ENCODE measurements at regions not wholly inside any gene's neighbourhood (a gene's known extent, or its start where the extent isn't known, plus 50 kb on each side); places are given as distances from the start of the nearest gene placed in this dataset.

DNA sequence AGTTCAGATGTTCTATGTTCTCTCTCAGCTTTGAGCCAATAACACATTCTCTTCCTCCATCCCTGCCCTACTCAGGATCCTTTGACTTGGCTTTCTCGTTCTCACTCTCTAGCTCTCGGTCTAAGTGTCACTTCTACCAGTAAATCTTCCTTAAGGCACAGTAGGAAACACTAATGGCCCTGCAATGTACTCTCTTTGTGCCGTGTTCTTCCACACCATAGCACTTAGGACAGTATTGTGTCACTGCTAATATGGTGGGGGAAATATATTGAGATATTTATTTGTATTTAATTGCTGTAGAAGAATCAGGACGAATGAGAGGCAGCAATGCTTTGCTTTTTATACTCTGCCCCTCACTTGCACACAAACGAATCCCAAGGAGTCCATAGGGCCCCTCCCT lies 493.1 kb downstream of the SHISA9 start:
- Histone ChIP-seq H3K4me3 (ENCODE audit: low read depth, low read length) (no peak overlapping the region), H3K36me3 (ENCODE audit: control insufficient read depth, insufficient read depth, low read length) (no peaks in the 10 kb centered on the region), H3K27me3 (ENCODE audit: control insufficient read depth, insufficient read depth, low read length) (no peaks in the 10 kb centered on the region)
- CTCF ChIA-PET = no interaction called here
- POLR2A ChIA-PET = no interaction called here
- TF ChIP-seq, protein P1, sequence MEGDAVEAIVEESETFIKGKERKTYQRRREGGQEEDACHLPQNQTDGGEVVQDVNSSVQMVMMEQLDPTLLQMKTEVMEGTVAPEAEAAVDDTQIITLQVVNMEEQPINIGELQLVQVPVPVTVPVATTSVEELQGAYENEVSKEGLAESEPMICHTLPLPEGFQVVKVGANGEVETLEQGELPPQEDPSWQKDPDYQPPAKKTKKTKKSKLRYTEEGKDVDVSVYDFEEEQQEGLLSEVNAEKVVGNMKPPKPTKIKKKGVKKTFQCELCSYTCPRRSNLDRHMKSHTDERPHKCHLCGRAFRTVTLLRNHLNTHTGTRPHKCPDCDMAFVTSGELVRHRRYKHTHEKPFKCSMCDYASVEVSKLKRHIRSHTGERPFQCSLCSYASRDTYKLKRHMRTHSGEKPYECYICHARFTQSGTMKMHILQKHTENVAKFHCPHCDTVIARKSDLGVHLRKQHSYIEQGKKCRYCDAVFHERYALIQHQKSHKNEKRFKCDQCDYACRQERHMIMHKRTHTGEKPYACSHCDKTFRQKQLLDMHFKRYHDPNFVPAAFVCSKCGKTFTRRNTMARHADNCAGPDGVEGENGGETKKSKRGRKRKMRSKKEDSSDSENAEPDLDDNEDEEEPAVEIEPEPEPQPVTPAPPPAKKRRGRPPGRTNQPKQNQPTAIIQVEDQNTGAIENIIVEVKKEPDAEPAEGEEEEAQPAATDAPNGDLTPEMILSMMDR (IDR thresholded peaks at IDR 0.05; ENCODE audit: insufficient read depth, low read depth, low read length) = no peak
- no peak for DNase-seq (ENCODE audit: low read depth)

DNA sequence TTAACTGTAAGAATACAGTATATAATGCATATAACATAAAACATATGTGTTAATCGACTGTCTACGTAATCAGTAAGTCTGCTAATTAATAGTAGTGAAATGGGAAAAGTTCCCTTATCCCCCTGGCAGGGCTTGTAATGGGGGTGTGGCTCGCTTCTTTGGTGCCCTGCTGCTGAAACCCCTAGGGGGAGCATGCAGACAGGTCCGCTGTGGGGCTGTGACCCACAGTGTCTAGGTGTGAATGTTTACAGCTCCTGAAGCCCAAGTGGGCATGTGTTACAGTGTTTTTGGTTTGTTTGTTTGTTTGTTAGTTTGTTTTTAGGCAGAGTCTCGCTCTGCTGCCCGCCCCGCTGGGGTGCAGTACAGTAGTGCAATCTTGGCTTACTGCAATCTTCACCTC lies 495.7 kb downstream of the SHISA9 start:
- CTCF ChIA-PET = no interaction called here

DNA sequence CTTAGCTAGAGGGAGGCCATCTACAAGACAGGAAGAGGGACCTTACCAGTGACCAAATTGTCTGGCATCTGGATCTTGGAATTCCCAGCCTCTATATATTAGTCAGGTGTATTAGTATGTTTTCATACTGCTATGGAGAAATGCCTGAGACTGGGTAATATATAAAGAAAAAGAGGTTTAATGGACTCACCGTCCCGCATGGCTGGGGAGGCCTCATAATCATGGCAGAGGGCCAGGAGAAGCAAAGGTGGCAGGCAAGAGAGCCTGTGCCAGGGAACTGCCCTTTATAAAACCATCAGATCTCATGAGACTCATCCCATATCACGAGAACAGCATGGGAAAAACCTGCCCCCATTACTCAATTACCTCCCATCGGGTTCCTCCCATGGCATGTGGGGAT lies 500.2 kb downstream of the SHISA9 start:
- H3K27me3 ChIP-seq (ENCODE audit: control insufficient read depth, insufficient read depth, low read length) = no peaks in the 10 kb centered on the region
- DNase-seq (ENCODE audit: low read depth) = no peak
- ChIA-PET POLR2A (no interaction called here), CTCF (interaction anchor here (1.6 kb wide), 1 partner anchor 10 kb away, joined by 3 read pairs; no protein-coding TSS in a partner anchor)
- TF ChIP-seq, protein P1 (IDR thresholded peaks at IDR 0.05; ENCODE audit: insufficient read depth, low read depth, low read length) = no peak
- H3K4me3 ChIP-seq (ENCODE audit: low read depth, low read length) = no peak overlapping the region
- no peaks in the 10 kb centered on the region for H3K36me3 ChIP-seq (ENCODE audit: control insufficient read depth, insufficient read depth, low read length)

More for the DNA sequence above, 495.7 kb downstream of the SHISA9 start:
- no peak for DNase-seq (ENCODE audit: low read depth)
- TF ChIP-seq, protein P1 (IDR thresholded peaks at IDR 0.05; ENCODE audit: insufficient read depth, low read depth, low read length) = no peak
- Histone ChIP-seq H3K36me3 (ENCODE audit: control insufficient read depth, insufficient read depth, low read length) (no peaks in the 10 kb centered on the region), H3K27me3 (ENCODE audit: control insufficient read depth, insufficient read depth, low read length) (no peaks in the 10 kb centered on the region), H3K4me3 (ENCODE audit: low read depth, low read length) (no peak overlapping the region)
- POLR2A ChIA-PET = no interaction called here

DNA sequence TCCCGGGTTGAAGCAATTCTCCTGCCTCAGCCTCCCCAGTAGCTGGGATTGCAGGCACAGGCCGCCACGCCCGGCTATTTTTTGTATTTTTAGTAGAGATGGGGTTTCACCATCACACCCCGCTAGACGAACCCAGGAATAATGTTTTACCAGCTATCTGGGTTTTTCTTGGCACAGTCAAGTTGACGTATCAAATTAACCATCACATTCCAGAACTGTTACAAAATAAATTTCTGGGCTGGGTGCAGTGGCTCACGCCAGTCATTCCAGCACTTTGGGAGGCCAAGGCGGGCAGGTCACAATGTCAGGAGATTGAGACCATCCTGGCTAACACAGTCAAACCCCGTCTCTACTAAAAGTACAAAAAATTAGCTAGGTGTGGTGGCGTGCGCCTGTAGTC lies 501.2 kb downstream of the SHISA9 start:
- no peaks in the 10 kb centered on the region for H3K27me3 ChIP-seq (ENCODE audit: control insufficient read depth, insufficient read depth, low read length)
- no peaks in the 10 kb centered on the region for H3K36me3 ChIP-seq (ENCODE audit: control insufficient read depth, insufficient read depth, low read length)
- H3K4me3 ChIP-seq (ENCODE audit: low read depth, low read length) = no peak overlapping the region
- DNase-seq (ENCODE audit: low read depth) = no peak
- ChIA-PET CTCF (interaction anchor here (1.6 kb wide), 1 partner anchor 9 kb away, joined by 3 read pairs; no protein-coding TSS in a partner anchor), POLR2A (no interaction called here)
- TF ChIP-seq, protein P1 (IDR thresholded peaks at IDR 0.05; ENCODE audit: insufficient read depth, low read depth, low read length) = no peak

DNA sequence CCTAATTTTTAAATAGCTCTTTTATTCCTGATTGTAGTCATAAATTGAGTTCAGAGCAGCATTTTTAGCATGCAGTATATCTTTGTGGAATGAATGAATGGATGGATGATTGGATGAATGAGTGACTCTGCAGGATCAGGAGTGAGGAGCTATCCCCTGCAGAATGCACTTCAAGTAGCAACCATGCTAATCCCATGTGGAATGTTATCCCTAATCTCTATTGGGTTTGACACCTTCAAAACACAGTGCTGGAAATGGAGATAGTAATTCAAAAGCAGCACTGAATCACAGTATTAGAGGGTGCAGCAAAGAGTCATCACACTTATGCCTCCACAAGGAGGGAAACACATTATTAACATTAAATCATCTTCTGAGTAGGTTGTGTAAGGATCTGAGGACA lies 501.9 kb downstream of the SHISA9 start:
- no peaks in the 10 kb centered on the region for H3K27me3 ChIP-seq (ENCODE audit: control insufficient read depth, insufficient read depth, low read length)
- no peaks in the 10 kb centered on the region for H3K36me3 ChIP-seq (ENCODE audit: control insufficient read depth, insufficient read depth, low read length)
- ChIA-PET POLR2A (no interaction called here), CTCF (interaction anchor here (1.1 to 1.6 kb wide), 2 partner anchors 8 to 18 kb away, joined by 3 read pairs; no protein-coding TSS in a partner anchor)
- DNase-seq (ENCODE audit: low read depth) = no peak
- no peak overlapping the region for H3K4me3 ChIP-seq (ENCODE audit: low read depth, low read length)
- TF ChIP-seq, protein P1 (IDR thresholded peaks at IDR 0.05; ENCODE audit: insufficient read depth, low read depth, low read length) = no peak
